ENCODE measurements at regions not wholly inside any gene's neighbourhood (a gene's known extent, or its start where the extent isn't known, plus 50 kb on each side); places are given as distances from the start of the nearest gene placed in this dataset.
"Not testable (repeated sequence)": the region's sequence is repeated elsewhere in the genome, so short reads cannot be mapped to it uniquely, and the experiment has no call there.

- ATAC-seq (ENCODE audit: low read depth) (no peak), DNase-seq (no peak)
- no peaks in the 10 kb centered on the region for H3K4me1 Mint-ChIP-seq
- H3K4me3 Mint-ChIP-seq, result no peak overlapping the region
- ChIA-PET POLR2A (interaction anchor here (0.6 to 0.8 kb wide), 2 partner anchors 33 to 104 kb away, joined by 3 to 4 read pairs; no protein-coding TSS in a partner anchor), CTCF (no interaction called here)
- intact Hi-C loops (cut with micrococcal nuclease), result loop anchor here (5.0 kb wide), 1 partner anchor 75 kb away; no protein-coding TSS in a partner anchor
- TF ChIP-seq, protein P1, sequence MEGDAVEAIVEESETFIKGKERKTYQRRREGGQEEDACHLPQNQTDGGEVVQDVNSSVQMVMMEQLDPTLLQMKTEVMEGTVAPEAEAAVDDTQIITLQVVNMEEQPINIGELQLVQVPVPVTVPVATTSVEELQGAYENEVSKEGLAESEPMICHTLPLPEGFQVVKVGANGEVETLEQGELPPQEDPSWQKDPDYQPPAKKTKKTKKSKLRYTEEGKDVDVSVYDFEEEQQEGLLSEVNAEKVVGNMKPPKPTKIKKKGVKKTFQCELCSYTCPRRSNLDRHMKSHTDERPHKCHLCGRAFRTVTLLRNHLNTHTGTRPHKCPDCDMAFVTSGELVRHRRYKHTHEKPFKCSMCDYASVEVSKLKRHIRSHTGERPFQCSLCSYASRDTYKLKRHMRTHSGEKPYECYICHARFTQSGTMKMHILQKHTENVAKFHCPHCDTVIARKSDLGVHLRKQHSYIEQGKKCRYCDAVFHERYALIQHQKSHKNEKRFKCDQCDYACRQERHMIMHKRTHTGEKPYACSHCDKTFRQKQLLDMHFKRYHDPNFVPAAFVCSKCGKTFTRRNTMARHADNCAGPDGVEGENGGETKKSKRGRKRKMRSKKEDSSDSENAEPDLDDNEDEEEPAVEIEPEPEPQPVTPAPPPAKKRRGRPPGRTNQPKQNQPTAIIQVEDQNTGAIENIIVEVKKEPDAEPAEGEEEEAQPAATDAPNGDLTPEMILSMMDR (IDR thresholded peaks at IDR 0.05), result no peak
- no peaks in the 10 kb centered on the region for H3K9me3 Mint-ChIP-seq
- H3K27ac Mint-ChIP-seq, result no peak overlapping the region
- no peaks in the 10 kb centered on the region for H3K36me3 Mint-ChIP-seq (ENCODE audit: low read depth)
- peaks cover 22% of the 10 kb centered on the region for H3K27me3 Mint-ChIP-seq
Observed at GRCh38 chr6:27591699-27592480, 119.0 kb upstream of the ZNF184 start.

- intact Hi-C loops (cut with micrococcal nuclease); POLR2A ChIA-PET; DNase-seq; CTCF ChIA-PET; H3K36me3 Mint-ChIP-seq (ENCODE audit: low read depth); ATAC-seq (ENCODE audit: low read depth); H3K9me3 Mint-ChIP-seq; H3K4me3 Mint-ChIP-seq; H3K27ac Mint-ChIP-seq; H3K4me1 Mint-ChIP-seq: not testable (repeated sequence)
- H3K27me3 Mint-ChIP-seq, result peaks cover 48% of the 10 kb centered on the region
Observed at GRCh38 chr6:27585316-27585715, 112.4 kb upstream of the ZNF184 start.

DNA sequence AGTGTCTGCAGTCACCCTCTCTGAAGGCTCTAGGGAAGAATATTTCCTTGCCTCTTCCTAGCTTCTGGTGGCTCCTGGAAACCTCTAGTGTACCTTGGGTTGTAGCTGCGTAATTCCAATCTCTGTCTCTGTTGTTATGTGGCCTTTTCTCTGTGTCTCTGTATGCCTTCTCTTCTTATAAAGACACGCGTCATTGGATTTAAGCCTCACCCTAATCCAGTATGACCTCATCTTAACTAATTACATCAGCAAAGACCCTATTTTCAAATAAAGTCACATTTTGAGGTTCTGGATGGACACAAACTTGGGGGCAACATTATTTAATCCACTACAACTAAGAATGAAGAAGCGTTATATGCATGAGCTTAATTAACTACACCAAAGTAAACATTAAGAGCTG, 111.4 kb upstream of the ZNF184 start:
- TF ChIP-seq, protein P1 (IDR thresholded peaks at IDR 0.05), result no peak
- H3K27me3 Mint-ChIP-seq, result peaks cover 53% of the 10 kb centered on the region
- ChIA-PET POLR2A (no interaction called here), CTCF (no interaction called here)
- intact Hi-C loops (cut with micrococcal nuclease), result no loop called here
- H3K27ac Mint-ChIP-seq, result no peak overlapping the region
- H3K4me1 Mint-ChIP-seq, result no peaks in the 10 kb centered on the region
- ATAC-seq (ENCODE audit: low read depth) (no peak), DNase-seq (no peak)
- H3K9me3 Mint-ChIP-seq, result no peaks in the 10 kb centered on the region
- H3K36me3 Mint-ChIP-seq (ENCODE audit: low read depth), result no peaks in the 10 kb centered on the region
- no peak overlapping the region for H3K4me3 Mint-ChIP-seq

- no peaks in the 10 kb centered on the region for H3K9me3 Mint-ChIP-seq
- POLR2A ChIA-PET, result no interaction called here
- H3K4me3 Mint-ChIP-seq, result no peak overlapping the region
- H3K27ac Mint-ChIP-seq, result no peak overlapping the region
- TF ChIP-seq, protein P1 (IDR thresholded peaks at IDR 0.05), result no peak
- CTCF ChIA-PET, result no interaction called here
- ATAC-seq (ENCODE audit: low read depth), result no peak
- no peaks in the 10 kb centered on the region for H3K4me1 Mint-ChIP-seq
- peaks cover 61% of the 10 kb centered on the region for H3K27me3 Mint-ChIP-seq
- no peak for DNase-seq
- no peaks in the 10 kb centered on the region for H3K36me3 Mint-ChIP-seq (ENCODE audit: low read depth)
- intact Hi-C loops (cut with micrococcal nuclease), result no loop called here
Observed at GRCh38 chr6:27582928-27583725, 110.2 kb upstream of the ZNF184 start.

DNA sequence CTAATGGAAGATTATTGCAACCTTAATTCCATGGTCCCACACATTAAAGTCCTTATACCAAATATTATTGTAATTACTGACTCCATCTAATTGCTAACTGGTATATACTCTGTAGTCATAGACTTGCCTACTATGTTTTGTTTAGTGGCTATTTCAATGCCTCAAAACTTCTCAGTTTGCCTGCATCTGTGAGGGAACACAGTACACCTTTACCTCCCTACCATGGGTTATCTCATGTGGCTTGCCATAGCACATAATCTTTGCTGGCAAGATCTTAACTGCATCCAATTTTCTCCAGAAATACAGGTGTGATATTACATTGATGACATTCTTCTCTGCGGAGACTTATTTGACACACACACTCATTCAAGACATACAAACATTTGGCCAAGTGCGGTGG, 107.1 kb upstream of the ZNF184 start:
- Mint-ChIP-seq H3K9me3 (no peaks in the 10 kb centered on the region), H3K4me3 (no peak overlapping the region), H3K4me1 (no peaks in the 10 kb centered on the region), H3K36me3 (ENCODE audit: low read depth) (no peaks in the 10 kb centered on the region), H3K27ac (no peak overlapping the region), H3K27me3 (peaks cover 51% of the 10 kb centered on the region)
- DNase-seq (no peak), ATAC-seq (ENCODE audit: low read depth) (no peak)
- ChIA-PET CTCF (no interaction called here), POLR2A (interaction anchor here (0.6 kb wide), 1 partner anchor 159 kb away, joined by 3 read pairs; no protein-coding TSS in a partner anchor)
- TF ChIP-seq, protein P1 (IDR thresholded peaks at IDR 0.05), result no peak
- intact Hi-C loops (cut with micrococcal nuclease), result no loop called here
